K562 (cell line): ENCODE measurements at regions not wholly inside any gene's neighbourhood (a gene's known extent, or its start where the extent isn't known, plus 50 kb on each side); places are given as distances from the start of the nearest gene placed in this dataset.

Experiments used
- TF ChIP-seq, protein P1 (sequence below): fragments of 250-450 bp; sonication (Bioruptor Pico); IDR thresholded peaks from 2 replicates; pipeline ENCODE4 v1.4.0; 2020
- TF ChIP-seq, protein P2 (sequence below): sonication (generic); formaldehyde crosslinking; IDR thresholded peaks from 2 replicates; pipeline ENCODE4 v1.8.1; 2023; ENCODE audit warnings: mild to moderate bottlenecking, missing genetic modification reagents, moderate library complexity
- TF ChIP-seq, protein P3 (sequence below): fragments of 250-450 bp; sonication (Bioruptor Pico); IDR thresholded peaks from 2 replicates; pipeline ENCODE4 v1.5.0; 2020; ENCODE audit warnings: mild to moderate bottlenecking, borderline replicate concordance
- TF ChIP-seq, protein P4 (sequence below): fragments of 250-450 bp; sonication (Bioruptor Pico); IDR thresholded peaks from 2 replicates; pipeline ENCODE4 v1.8.0; 2021; ENCODE audit warnings: borderline replicate concordance, mild to moderate bottlenecking, moderate library complexity; ENCODE audit not compliant: poor library complexity, severe bottlenecking

DNA sequence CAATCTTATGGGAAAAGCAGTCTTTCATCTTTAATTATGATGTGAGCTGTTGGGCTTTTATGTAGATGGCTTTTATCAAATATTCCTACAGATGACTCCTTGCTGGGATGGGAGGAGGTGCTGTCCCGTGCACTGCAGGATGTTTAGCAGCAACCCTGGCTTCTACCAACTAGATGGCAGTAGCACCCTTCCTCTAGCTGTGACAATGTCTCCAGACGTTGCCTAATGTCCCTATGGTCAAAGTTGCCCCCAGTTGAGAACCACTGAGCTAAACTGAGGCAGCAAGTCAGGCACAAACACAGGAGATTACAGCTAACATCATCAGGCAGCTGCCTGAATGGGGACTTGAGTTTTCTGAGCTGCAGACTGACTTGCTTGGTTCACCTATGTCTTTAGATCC is 401.9 kb upstream of the PDE4D start (continued):
- TF ChIP-seq, protein P1, sequence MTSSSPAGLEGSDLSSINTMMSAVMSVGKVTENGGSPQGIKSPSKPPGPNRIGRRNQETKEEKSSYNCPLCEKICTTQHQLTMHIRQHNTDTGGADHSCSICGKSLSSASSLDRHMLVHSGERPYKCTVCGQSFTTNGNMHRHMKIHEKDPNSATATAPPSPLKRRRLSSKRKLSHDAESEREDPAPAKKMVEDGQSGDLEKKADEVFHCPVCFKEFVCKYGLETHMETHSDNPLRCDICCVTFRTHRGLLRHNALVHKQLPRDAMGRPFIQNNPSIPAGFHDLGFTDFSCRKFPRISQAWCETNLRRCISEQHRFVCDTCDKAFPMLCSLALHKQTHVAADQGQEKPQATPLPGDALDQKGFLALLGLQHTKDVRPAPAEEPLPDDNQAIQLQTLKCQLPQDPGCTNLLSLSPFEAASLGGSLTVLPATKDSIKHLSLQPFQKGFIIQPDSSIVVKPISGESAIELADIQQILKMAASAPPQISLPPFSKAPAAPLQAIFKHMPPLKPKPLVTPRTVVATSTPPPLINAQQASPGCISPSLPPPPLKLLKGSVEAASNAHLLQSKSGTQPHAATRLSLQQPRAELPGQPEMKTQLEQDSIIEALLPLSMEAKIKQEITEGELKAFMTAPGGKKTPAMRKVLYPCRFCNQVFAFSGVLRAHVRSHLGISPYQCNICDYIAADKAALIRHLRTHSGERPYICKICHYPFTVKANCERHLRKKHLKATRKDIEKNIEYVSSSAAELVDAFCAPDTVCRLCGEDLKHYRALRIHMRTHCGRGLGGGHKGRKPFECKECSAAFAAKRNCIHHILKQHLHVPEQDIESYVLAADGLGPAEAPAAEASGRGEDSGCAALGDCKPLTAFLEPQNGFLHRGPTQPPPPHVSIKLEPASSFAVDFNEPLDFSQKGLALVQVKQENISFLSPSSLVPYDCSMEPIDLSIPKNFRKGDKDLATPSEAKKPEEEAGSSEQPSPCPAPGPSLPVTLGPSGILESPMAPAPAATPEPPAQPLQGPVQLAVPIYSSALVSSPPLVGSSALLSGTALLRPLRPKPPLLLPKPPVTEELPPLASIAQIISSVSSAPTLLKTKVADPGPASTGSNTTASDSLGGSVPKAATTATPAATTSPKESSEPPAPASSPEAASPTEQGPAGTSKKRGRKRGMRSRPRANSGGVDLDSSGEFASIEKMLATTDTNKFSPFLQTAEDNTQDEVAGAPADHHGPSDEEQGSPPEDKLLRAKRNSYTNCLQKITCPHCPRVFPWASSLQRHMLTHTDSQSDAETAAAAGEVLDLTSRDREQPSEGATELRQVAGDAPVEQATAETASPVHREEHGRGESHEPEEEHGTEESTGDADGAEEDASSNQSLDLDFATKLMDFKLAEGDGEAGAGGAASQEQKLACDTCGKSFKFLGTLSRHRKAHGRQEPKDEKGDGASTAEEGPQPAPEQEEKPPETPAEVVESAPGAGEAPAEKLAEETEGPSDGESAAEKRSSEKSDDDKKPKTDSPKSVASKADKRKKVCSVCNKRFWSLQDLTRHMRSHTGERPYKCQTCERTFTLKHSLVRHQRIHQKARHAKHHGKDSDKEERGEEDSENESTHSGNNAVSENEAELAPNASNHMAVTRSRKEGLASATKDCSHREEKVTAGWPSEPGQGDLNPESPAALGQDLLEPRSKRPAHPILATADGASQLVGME (CRISPR knock-in tag): no peak
- TF ChIP-seq, protein P2, sequence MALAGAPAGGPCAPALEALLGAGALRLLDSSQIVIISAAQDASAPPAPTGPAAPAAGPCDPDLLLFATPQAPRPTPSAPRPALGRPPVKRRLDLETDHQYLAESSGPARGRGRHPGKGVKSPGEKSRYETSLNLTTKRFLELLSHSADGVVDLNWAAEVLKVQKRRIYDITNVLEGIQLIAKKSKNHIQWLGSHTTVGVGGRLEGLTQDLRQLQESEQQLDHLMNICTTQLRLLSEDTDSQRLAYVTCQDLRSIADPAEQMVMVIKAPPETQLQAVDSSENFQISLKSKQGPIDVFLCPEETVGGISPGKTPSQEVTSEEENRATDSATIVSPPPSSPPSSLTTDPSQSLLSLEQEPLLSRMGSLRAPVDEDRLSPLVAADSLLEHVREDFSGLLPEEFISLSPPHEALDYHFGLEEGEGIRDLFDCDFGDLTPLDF (CRISPR knock-in tag): no peak
- TF ChIP-seq, protein P3, sequence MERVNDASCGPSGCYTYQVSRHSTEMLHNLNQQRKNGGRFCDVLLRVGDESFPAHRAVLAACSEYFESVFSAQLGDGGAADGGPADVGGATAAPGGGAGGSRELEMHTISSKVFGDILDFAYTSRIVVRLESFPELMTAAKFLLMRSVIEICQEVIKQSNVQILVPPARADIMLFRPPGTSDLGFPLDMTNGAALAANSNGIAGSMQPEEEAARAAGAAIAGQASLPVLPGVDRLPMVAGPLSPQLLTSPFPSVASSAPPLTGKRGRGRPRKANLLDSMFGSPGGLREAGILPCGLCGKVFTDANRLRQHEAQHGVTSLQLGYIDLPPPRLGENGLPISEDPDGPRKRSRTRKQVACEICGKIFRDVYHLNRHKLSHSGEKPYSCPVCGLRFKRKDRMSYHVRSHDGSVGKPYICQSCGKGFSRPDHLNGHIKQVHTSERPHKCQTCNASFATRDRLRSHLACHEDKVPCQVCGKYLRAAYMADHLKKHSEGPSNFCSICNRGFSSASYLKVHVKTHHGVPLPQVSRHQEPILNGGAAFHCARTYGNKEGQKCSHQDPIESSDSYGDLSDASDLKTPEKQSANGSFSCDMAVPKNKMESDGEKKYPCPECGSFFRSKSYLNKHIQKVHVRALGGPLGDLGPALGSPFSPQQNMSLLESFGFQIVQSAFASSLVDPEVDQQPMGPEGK: no peak
- TF ChIP-seq, protein P4, sequence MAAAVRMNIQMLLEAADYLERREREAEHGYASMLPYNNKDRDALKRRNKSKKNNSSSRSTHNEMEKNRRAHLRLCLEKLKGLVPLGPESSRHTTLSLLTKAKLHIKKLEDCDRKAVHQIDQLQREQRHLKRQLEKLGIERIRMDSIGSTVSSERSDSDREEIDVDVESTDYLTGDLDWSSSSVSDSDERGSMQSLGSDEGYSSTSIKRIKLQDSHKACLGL (CRISPR knock-in tag): no peak
